Stimulated activated CD8-positive, alpha-beta memory T cell treated with anti-CD3 and anti-CD28 coated beads, Interleukin-12 subunit alpha, Interleukin-12 subunit beta, amount 100 ng/mL, for 1 hour (primary cell): ENCODE measurements at regions not wholly inside any gene's neighbourhood (a gene's known extent, or its start where the extent isn't known, plus 50 kb on each side); places are given as distances from the start of the nearest gene placed in this dataset.
"Not testable (repeated sequence)": the region's sequence is repeated elsewhere in the genome, so short reads cannot be mapped to it uniquely, and the experiment has no call there.

Experiments
- DNase-seq: peaks from one replicate; pipeline ENCODE4 v3.0.0-alpha.2; 2020; ENCODE audit warnings: low read depth

- no peak for DNase-seq
Observed at GRCh38 chr17:71855010-71855409, 265.8 kb upstream of the SOX9 start.

- DNase-seq, result no peak
Observed at GRCh38 chr17:71864755-71865154, 256.1 kb upstream of the SOX9 start.

GRCh38 chr17:71866095-71866494 lies 254.7 kb upstream of the SOX9 start:
- DNase-seq, result no peak

- no peak for DNase-seq
Observed at GRCh38 chr17:71869293-71869692, 251.5 kb upstream of the SOX9 start.

- no peak for DNase-seq
Observed at GRCh38 chr17:71869841-71870545, 250.8 kb upstream of the SOX9 start.

GRCh38 chr17:71870546-71870862 lies 250.3 kb upstream of the SOX9 start:
- DNase-seq, result no peak

GRCh38 chr17:71872843-71873485 lies 247.9 kb upstream of the SOX9 start:
- no peak for DNase-seq

GRCh38 chr17:71874773-71875172 lies 246.0 kb upstream of the SOX9 start:
- DNase-seq, result not testable (repeated sequence)

- no peak for DNase-seq
Observed at GRCh38 chr17:71878271-71878670, 242.5 kb upstream of the SOX9 start.

GRCh38 chr17:71878998-71879397 lies 241.8 kb upstream of the SOX9 start:
- DNase-seq, result no peak

GRCh38 chr17:71881041-71881440 lies 239.8 kb upstream of the SOX9 start:
- DNase-seq, result no peak

- DNase-seq, result no peak
Observed at GRCh38 chr17:71881581-71881980, 239.2 kb upstream of the SOX9 start.

GRCh38 chr17:71883258-71883657 lies 237.6 kb upstream of the SOX9 start:
- DNase-seq, result no peak

GRCh38 chr17:71883845-71884244 lies 237.0 kb upstream of the SOX9 start:
- no peak for DNase-seq

GRCh38 chr17:71885662-71886061 lies 235.2 kb upstream of the SOX9 start:
- DNase-seq, result no peak

GRCh38 chr17:71899317-71899716 lies 221.5 kb upstream of the SOX9 start:
- no peak for DNase-seq

GRCh38 chr17:71900621-71901229 lies 220.1 kb upstream of the SOX9 start:
- DNase-seq, result no peak

GRCh38 chr17:71902894-71903506 lies 217.8 kb upstream of the SOX9 start:
- DNase-seq, result no peak

- no peak for DNase-seq
Observed at GRCh38 chr17:71905376-71906031, 215.3 kb upstream of the SOX9 start.

GRCh38 chr17:71909155-71909554 lies 211.7 kb upstream of the SOX9 start:
- no peak for DNase-seq

- no peak for DNase-seq
Observed at GRCh38 chr17:71910002-71910401, 210.8 kb upstream of the SOX9 start.

- DNase-seq, result no peak
Observed at GRCh38 chr17:71914042-71914441, 206.8 kb upstream of the SOX9 start.

- DNase-seq, result no peak
Observed at GRCh38 chr17:71914812-71915211, 206.0 kb upstream of the SOX9 start.
